SH-SY5Y (cell line): ENCODE measurements at regions not wholly inside any gene's neighbourhood (a gene's known extent, or its start where the extent isn't known, plus 50 kb on each side); places are given as distances from the start of the nearest gene placed in this dataset.

Source experiments
- GATA2 ChIP-seq: IDR thresholded peaks from 2 replicates; pipeline ENCODE4 v1.6.1; 2011; ENCODE audit warnings: mild to moderate bottlenecking, low read depth, low read length
- GATA3 ChIP-seq: IDR thresholded peaks from 2 replicates; pipeline ENCODE4 v1.6.1; 2011; ENCODE audit warnings: low read depth, mild to moderate bottlenecking, low read length, moderate library complexity

GRCh38 chr13:69618393-69618792 is 489.2 kb upstream of the ATXN8OS start:
- TF ChIP-seq GATA3 (no peak), GATA2 (no peak)
